Naive thymus-derived CD8-positive, alpha-beta T cell (primary cell): ENCODE measurements at regions not wholly inside any gene's neighbourhood (a gene's known extent, or its start where the extent isn't known, plus 50 kb on each side); places are given as distances from the start of the nearest gene placed in this dataset.
"Not testable (repeated sequence)": the region's sequence is repeated elsewhere in the genome, so short reads cannot be mapped to it uniquely, and the experiment has no call there.

Source experiments
- ATAC-seq, 2 donors: fragments of 150-1000 bp; cut with Tn5 transposase in 1 of 2; sonication (Bioruptor Pico), chemical (Tn5 transposase) in 1 of 2; 1 replicate in 1 of 2; 2 replicates in 1 of 2; pipeline ENCODE4 v1.10.0; 2021; ENCODE audit warnings: mild to moderate bottlenecking in 2 of 2, moderate library complexity in 2 of 2
- POLR2A ChIA-PET: fragments of 350-600 bp; sonication (Branson Sonifier 250); formaldehyde crosslinking; loops from one replicate; lab custom pipeline; 2021; ENCODE audit warnings: antibody characterized with exemption; lab: Charles Lee
- DNase-seq, 10 donors: peaks; one replicate each; pipeline versions ENCODE4 v3.0.0 to v3.0.0-alpha.2; 2020 to 2022
- H3K27ac Mint-ChIP-seq, 10 donors: one replicate each; pipeline ENCODE4 v1.8.0; 2020 to 2022; ENCODE audit warnings: mild to moderate bottlenecking in 10 of 10, mixed read lengths in 10 of 10, moderate library complexity in 4 of 10, inconsistent platforms in 1 of 10
- H3K27me3 Mint-ChIP-seq, 5 donors: one replicate each; pipeline ENCODE4 v1.8.0; 2021 to 2022; ENCODE audit warnings: mixed read lengths in 5 of 5
- H3K36me3 Mint-ChIP-seq, 3 donors: one replicate each; pipeline ENCODE4 v1.8.0; 2020 to 2022; ENCODE audit warnings: mixed read lengths in 3 of 3, mild to moderate bottlenecking in 2 of 3, inconsistent platforms in 1 of 3
- H3K4me1 Mint-ChIP-seq, 4 donors: one replicate each; pipeline ENCODE4 v1.8.0; 2021 to 2022; ENCODE audit warnings: mixed read lengths in 4 of 4
- H3K4me3 Mint-ChIP-seq, 10 donors: one replicate each; pipeline ENCODE4 v1.8.0; 2020 to 2022; ENCODE audit warnings: mild to moderate bottlenecking in 10 of 10, mixed read lengths in 10 of 10, moderate library complexity in 6 of 10, inconsistent platforms in 1 of 10
- H3K9me3 Mint-ChIP-seq, 9 donors: one replicate each; pipeline ENCODE4 v1.8.0; 2020 to 2022; ENCODE audit warnings: mixed read lengths in 9 of 9, mild to moderate bottlenecking in 3 of 9, inconsistent platforms in 1 of 9, moderate library complexity in 1 of 9

DNA sequence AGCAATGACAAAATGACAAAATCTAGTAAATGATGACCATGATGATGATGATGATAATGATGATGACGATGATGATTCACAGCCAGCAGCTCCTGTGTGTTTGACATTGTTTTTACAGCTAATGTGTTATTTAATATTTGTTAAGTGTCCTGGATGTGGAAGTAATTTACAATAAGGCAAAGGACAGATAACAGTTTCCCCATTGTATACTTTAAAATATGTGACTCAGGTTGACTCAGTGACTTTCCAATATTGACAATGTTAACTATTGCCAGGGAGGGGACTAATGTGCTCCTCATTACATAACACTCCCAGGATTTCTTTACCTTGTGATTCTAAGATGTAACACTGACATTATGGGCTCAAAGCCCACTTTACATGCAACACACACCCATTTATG, 602.2 kb downstream of the FBXO15 start:
- Mint-ChIP-seq H3K4me1 (no peaks in the 10 kb centered on the region), H3K9me3 (peaks cover 0 to 5% (median 0%) of the 10 kb centered on the region in 9 donors), H3K36me3 (no peaks in the 10 kb centered on the region), H3K4me3 (no peak overlapping the region), H3K27me3 (no peaks in the 10 kb centered on the region), H3K27ac (no peak overlapping the region)
- DNase-seq: no peak
- ATAC-seq: no peak
- POLR2A ChIA-PET: no interaction called here

DNA sequence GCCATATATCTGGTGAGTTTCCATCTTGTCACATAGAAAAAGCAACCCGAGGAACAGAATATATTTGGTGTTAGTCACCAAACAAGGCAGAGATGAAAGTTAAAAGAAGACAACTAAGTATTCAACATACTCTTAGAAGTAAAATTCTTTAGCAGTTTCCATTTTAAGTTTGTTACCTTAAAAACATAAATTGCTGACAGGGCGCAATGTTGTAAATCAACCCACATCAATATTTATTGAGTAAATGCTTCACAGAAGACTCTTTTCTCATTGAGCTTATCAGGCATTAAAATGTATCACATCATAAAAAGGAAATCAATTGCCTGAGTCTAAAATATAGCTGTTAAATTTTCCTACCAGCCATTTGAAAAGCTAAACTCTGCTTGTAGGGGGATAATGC, 603.0 kb downstream of the FBXO15 start:
- no peak overlapping the region for H3K4me3 Mint-ChIP-seq
- DNase-seq (no peak), ATAC-seq (no peak)
- H3K4me1 Mint-ChIP-seq: no peaks in the 10 kb centered on the region
- H3K27me3 Mint-ChIP-seq: no peaks in the 10 kb centered on the region
- peaks cover 0 to 5% (median 0%) of the 10 kb centered on the region in 9 donors for H3K9me3 Mint-ChIP-seq
- POLR2A ChIA-PET: no interaction called here
- no peak overlapping the region for H3K27ac Mint-ChIP-seq
- no peaks in the 10 kb centered on the region for H3K36me3 Mint-ChIP-seq

DNA sequence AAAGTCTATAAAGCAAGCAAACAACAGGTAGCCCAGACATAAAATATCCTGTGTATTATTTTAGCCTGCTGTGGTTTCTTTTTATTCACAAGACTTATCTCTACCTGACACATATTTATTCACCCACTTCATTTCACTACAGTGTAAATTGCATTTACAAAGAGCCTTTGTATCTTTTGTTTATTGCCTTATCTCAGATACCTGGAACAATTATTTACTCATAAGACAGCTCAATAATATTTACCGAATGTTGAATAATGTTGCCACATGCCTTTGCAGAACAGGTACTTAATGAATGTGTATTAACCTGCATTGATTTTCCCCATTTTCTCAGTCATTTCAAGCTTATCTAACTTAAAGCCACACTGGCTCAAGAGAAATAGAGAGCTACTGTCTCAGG, 603.6 kb downstream of the FBXO15 start:
- DNase-seq (no peak), ATAC-seq (no peak)
- POLR2A ChIA-PET: no interaction called here
- Mint-ChIP-seq H3K36me3 (no peaks in the 10 kb centered on the region), H3K27ac (no peak overlapping the region), H3K27me3 (no peaks in the 10 kb centered on the region), H3K4me1 (no peaks in the 10 kb centered on the region), H3K9me3 (peaks cover 0 to 5% (median 0%) of the 10 kb centered on the region in 9 donors), H3K4me3 (no peak overlapping the region)

DNA sequence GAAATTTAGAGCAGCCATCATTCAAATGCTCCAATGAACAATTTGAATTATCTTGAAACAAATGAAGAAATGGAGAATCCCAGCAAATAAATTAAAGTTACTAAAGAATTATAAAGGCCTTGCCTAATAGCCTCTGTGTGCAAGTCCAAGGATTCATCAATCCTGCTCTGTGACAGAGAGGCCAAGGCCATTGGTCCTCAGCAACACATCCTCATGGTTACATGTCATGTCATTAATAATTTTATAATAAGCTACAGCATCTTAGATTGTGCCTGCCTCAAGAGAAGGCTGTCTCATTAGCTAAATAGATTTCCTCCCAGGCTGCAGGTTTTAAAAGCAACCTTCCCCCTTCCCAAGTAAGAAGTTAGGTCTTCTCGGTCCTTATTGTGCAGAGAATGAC, 611.6 kb downstream of the FBXO15 start:
- Mint-ChIP-seq H3K27me3 (no peaks in the 10 kb centered on the region), H3K27ac (no peak overlapping the region), H3K4me1 (no peaks in the 10 kb centered on the region), H3K36me3 (no peaks in the 10 kb centered on the region), H3K4me3 (no peak overlapping the region), H3K9me3 (peaks cover 0 to 11% (median 0%) of the 10 kb centered on the region in 9 donors)
- no peak for DNase-seq
- POLR2A ChIA-PET: no interaction called here
- ATAC-seq: no peak

DNA sequence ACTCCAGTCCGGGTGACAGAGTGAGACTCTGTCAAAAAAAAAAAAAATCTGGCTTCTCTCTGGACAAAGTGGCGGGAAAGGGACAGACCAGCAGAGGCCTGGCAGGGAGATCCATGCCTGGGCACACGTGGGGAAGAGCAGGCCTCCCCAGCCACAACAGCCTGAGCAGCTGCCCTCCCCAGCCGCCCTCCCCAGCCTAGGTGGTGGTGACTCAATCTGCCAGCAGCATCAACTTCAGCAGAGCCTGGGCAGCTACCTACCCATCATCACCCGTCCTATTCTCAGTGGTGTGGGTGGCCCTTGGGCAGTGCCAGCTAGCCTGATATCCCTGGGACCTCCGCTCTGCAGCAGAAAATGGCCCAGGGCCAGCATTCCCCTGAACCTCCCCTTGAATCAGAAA, 612.4 kb downstream of the FBXO15 start:
- Mint-ChIP-seq H3K36me3 (no peaks in the 10 kb centered on the region), H3K4me1 (no peaks in the 10 kb centered on the region), H3K27ac (no peak overlapping the region), H3K9me3 (peaks cover 0 to 15% (median 0%) of the 10 kb centered on the region in 9 donors), H3K4me3 (no peak overlapping the region), H3K27me3 (peaks cover 0 to 3% (median 0%) of the 10 kb centered on the region in 5 donors)
- ATAC-seq (no peak), DNase-seq (no peak)
- POLR2A ChIA-PET: no interaction called here

DNA sequence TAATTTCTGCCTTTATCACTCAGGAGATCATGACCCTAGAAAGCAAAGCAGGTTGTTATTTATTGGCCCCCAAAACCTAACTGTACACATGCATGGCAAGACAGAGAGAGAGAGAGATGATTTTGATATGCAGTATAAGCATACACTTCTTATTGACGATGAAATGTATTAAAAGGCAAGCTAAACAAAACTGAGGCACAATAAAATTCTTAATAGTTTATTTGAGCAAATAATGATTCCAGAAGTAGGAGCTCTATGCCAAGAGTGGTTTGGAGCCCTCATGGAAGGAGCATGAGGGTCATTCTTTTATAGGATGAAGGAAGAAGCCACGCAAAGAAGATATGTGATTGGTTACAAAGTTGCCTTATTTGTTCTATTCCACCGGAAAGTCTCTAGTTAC, 616.0 kb downstream of the FBXO15 start:
- H3K36me3 Mint-ChIP-seq: no peaks in the 10 kb centered on the region
- peaks cover 0 to 7% (median 0%) of the 10 kb centered on the region in 5 donors for H3K27me3 Mint-ChIP-seq
- no peak overlapping the region for H3K4me3 Mint-ChIP-seq

DNA sequence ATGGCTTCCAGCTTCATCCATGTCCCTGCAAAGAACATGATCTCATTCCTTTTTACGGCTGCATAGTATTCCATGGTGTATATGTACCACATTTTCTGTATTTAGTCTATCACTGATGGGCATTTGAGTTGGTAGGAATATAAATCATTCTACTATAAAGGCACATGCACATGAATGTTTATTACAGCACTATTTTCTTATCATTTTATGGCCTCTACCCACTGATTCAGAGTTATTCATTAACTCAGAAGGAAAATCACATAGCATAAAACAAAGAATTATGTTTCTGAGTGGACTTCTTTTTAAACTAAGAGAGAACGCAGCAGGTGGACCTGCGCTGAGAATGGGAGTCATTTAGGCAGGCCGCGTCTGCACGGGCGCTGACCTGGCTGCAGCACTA, 619.6 kb downstream of the FBXO15 start:
- no peak overlapping the region for H3K4me3 Mint-ChIP-seq
- no peaks in the 10 kb centered on the region for H3K36me3 Mint-ChIP-seq
- peaks cover 0 to 7% (median 0%) of the 10 kb centered on the region in 5 donors for H3K27me3 Mint-ChIP-seq
- no peaks in the 10 kb centered on the region for H3K4me1 Mint-ChIP-seq
- no peak for ATAC-seq
- POLR2A ChIA-PET: no interaction called here
- H3K27ac Mint-ChIP-seq: no peak overlapping the region
- no peak for DNase-seq
- H3K9me3 Mint-ChIP-seq: peaks cover 0 to 20% (median 3%) of the 10 kb centered on the region in 9 donors

More for the DNA sequence above, 616.0 kb downstream of the FBXO15 start:
- Mint-ChIP-seq H3K9me3 (peaks cover 0 to 24% (median 3%) of the 10 kb centered on the region in 9 donors), H3K27ac (no peak overlapping the region), H3K4me1 (no peaks in the 10 kb centered on the region)
- DNase-seq (no peak), ATAC-seq (no peak)
- POLR2A ChIA-PET: no interaction called here

DNA sequence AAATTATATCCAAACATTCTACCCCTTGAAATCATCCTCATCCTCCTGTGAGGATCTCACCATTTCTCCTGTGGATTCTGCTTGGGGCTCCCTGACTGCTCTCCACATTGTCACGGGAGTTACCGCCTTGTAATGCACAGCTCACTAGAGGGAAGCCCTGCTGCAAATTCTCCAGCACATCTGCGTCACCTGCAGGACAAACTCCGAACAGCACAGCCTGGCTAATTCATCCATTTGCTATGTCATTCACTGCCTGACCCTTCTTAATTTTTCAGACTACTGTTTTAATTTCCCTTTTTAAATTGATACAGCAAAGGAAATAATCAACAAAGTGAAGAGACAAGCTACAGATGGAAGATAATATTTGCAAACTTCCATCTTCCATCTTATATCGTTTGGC, 627.4 kb downstream of the FBXO15 start:
- H3K36me3 Mint-ChIP-seq: no peaks in the 10 kb centered on the region
- H3K27ac Mint-ChIP-seq: no peak overlapping the region
- no peaks in the 10 kb centered on the region for H3K4me1 Mint-ChIP-seq
- H3K4me3 Mint-ChIP-seq: no peak overlapping the region
- ATAC-seq: no peak
- no peak for DNase-seq
- POLR2A ChIA-PET: interaction anchor here (0.7 kb wide), 1 partner anchor 43 kb away, joined by 3 read pairs; no protein-coding TSS in a partner anchor
- peaks cover 0 to 15% (median 0%) of the 10 kb centered on the region in 9 donors for H3K9me3 Mint-ChIP-seq
- no peaks in the 10 kb centered on the region for H3K27me3 Mint-ChIP-seq

DNA sequence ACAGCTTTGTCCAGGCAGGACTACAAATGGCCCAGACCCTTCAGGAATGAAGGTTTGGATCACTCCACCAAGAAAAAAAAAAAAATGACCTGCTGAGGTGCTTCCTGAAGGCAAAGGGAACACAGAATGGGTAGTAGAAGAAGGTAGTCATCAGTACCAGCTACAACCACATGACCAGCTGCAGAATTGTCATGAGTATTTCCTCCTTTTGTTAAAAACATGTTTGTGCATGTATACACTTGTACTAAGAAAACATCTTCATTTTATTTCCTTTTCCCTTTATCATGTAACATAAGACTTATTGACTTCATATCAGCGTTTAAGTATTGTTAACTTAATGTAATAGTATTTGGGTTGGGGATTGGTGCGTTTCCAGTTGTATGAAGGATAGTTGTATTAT, 631.6 kb downstream of the FBXO15 start:
- POLR2A ChIA-PET, H3K27ac Mint-ChIP-seq, H3K4me1 Mint-ChIP-seq, H3K27me3 Mint-ChIP-seq, DNase-seq, H3K4me3 Mint-ChIP-seq, H3K36me3 Mint-ChIP-seq, ATAC-seq: not testable (repeated sequence)
- peaks cover 0 to 15% (median 0%) of the 10 kb centered on the region in 9 donors for H3K9me3 Mint-ChIP-seq

DNA sequence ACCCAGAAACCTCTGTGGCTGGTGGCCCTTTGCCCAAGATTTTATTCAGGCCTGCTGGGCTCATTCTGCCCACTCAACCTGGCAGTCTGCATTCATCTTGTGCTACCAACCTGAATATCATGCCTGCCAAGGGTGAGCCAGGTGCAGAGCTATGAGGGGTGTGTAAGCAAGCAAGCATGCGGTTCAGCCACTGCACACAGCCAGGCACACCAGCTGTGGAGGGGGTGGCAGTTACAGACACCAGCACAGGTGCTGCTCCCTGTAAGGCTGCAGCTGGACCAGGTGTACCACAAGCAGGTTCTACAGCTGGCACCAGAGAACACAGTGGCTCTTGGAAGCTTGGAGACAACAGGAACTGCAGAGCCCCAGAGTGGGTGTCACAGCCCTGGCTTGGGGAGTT, 633.2 kb downstream of the FBXO15 start:
- no peaks in the 10 kb centered on the region for H3K4me1 Mint-ChIP-seq
- no peaks in the 10 kb centered on the region for H3K27me3 Mint-ChIP-seq
- no peak overlapping the region for H3K27ac Mint-ChIP-seq
- H3K36me3 Mint-ChIP-seq: no peaks in the 10 kb centered on the region
- peaks cover 0 to 4% (median 0%) of the 10 kb centered on the region in 9 donors for H3K9me3 Mint-ChIP-seq
- no peak overlapping the region for H3K4me3 Mint-ChIP-seq
- no peak for ATAC-seq
- POLR2A ChIA-PET: no interaction called here
- no peak for DNase-seq

DNA sequence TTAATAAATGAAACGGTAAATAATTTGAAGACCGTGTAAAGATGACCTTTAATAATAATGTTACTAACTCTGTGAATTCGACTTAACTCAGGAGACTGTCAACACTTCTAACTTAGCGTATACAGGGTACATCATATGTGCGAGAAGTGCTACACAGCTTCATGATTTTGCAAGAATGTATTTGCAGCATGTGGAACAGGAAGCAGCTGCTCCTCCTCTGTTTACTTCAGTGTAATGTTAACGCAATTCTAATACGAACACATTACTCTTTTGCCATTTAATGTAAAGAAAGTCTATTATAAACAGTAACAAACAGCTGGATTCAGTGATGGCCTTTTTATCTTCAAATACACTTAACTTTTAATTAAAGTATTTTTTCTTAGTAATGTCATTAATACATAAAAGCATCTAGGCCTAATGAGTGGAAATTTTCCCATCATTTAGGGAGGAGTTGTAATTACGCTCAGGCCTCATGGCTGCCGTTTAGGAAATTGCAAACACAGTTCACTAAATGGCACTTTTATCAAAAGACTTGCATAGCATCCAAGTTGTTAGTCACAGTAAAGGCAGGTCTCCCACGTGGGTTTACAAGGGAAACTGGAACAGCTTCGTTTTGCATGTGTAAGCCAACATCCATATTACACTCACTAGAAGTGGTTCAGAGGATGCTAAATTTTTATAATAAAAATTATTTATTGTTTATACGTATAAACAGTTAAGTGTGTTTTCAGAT, 635.7 kb downstream of the FBXO15 start:
- DNase-seq (no peak), ATAC-seq (no peak)
- POLR2A ChIA-PET: no interaction called here
- H3K36me3 Mint-ChIP-seq: no peaks in the 10 kb centered on the region
- H3K27ac Mint-ChIP-seq: no peak overlapping the region
- H3K4me1 Mint-ChIP-seq: no peaks in the 10 kb centered on the region
- H3K4me3 Mint-ChIP-seq: no peak overlapping the region
- H3K27me3 Mint-ChIP-seq: no peaks in the 10 kb centered on the region
- peaks cover 0 to 3% (median 0%) of the 10 kb centered on the region in 9 donors for H3K9me3 Mint-ChIP-seq

DNA sequence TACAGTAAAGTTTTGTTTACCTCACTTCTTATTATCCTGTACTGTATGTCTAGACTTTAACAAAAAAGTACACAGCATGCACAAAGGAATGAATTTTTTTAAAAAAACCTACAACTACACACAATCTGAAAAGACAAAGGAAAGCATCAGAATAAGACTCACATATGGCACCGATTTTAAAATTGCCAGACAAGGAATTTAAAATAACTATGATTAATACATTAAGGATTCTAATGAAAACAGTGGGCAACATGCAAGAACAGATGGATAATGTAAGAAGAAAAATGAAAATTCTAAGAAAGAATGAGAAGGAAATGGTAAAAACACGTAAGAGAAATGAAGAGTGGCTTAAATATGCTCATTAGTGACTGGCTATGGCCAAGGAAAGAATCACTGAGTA, 638.2 kb downstream of the FBXO15 start:
- H3K4me3 Mint-ChIP-seq: no peak overlapping the region
- H3K27me3 Mint-ChIP-seq: no peaks in the 10 kb centered on the region
- no peak overlapping the region for H3K27ac Mint-ChIP-seq
- no peak for DNase-seq
- no peaks in the 10 kb centered on the region for H3K36me3 Mint-ChIP-seq
- H3K9me3 Mint-ChIP-seq: peaks cover 0 to 3% (median 0%) of the 10 kb centered on the region in 9 donors
- ATAC-seq: no peak
- no peaks in the 10 kb centered on the region for H3K4me1 Mint-ChIP-seq
- POLR2A ChIA-PET: no interaction called here

DNA sequence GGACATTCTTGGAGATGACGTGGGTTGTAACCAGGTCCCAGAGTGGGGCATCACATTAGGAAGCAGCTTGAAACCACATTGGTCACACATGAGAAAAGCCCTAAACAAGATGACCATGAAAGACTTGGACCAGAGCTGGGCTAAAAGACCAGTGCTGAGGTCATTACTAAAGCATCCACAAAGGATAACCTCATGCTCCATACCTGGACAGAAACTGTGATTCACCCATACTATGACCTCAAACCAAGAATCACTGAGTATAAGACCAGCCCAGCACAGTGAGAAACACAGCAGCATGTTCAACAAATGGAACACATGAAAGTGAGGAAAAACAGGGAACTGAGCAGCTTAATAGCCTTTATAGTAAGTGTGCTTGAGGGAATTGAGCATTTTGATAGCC, 635.5 kb upstream of the NETO1 start:
- no peak for ATAC-seq
- Mint-ChIP-seq H3K27ac (no peak overlapping the region), H3K9me3 (peaks cover 0 to 11% (median 3%) of the 10 kb centered on the region in 9 donors), H3K4me3 (no peak overlapping the region), H3K27me3 (no peaks in the 10 kb centered on the region), H3K4me1 (no peaks in the 10 kb centered on the region), H3K36me3 (no peaks in the 10 kb centered on the region)
- DNase-seq: no peak
- POLR2A ChIA-PET: no interaction called here

DNA sequence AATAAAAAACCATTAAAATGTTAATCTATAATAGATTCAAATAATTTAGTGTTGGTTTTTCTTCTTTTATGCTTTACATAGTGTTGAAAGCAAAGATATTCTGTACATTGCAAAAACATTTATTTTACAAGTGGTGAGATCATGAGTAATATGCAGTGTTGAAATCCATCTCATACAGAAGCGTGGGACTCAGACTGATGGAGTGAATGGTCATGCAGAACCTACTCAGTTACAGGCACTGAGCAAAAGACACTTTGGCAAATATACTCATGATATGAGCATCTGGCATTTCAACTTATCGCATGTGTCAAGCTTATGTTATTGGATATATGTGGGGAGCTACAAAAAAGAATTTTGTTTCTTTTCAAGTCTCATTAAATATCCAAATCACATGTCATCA, 620.2 kb upstream of the NETO1 start:
- POLR2A ChIA-PET: no interaction called here
- Mint-ChIP-seq H3K9me3 (peaks cover 0 to 13% (median 0%) of the 10 kb centered on the region in 9 donors), H3K27me3 (no peaks in the 10 kb centered on the region), H3K4me1 (no peaks in the 10 kb centered on the region), H3K36me3 (no peaks in the 10 kb centered on the region), H3K4me3 (no peak overlapping the region), H3K27ac (no peak overlapping the region)
- ATAC-seq (no peak), DNase-seq (no peak)
